Endodermal cell (in vitro differentiated cells): ENCODE measurements at regions not wholly inside any gene's neighbourhood (a gene's known extent, or its start where the extent isn't known, plus 50 kb on each side); places are given as distances from the start of the nearest gene placed in this dataset.

Experiments used
- DNase-seq: peaks from one replicate; pipeline ENCODE4 v3.0.0-alpha.2; 2017
- H3K27ac ChIP-seq: 2 replicates; pipeline ENCODE4 v1.5.1; 2013; ENCODE audit warnings: mild to moderate bottlenecking, low read depth, low read length, moderate library complexity
- H3K27me3 ChIP-seq: 2 replicates; pipeline ENCODE4 v1.6.1; 2013; ENCODE audit warnings: mild to moderate bottlenecking, low read length, moderate library complexity; ENCODE audit not compliant: insufficient read depth, control insufficient read depth, poor library complexity, severe bottlenecking
- H3K36me3 ChIP-seq: 2 replicates; pipeline ENCODE4 v1.7.0; 2013; ENCODE audit warnings: mild to moderate bottlenecking, low read length, moderate library complexity; ENCODE audit not compliant: control insufficient read depth, insufficient read depth
- H3K4me1 ChIP-seq: one replicate; pipeline ENCODE4 v1.7.0; 2013; ENCODE audit warnings: low read length; ENCODE audit not compliant: control insufficient read depth, insufficient read depth
- H3K4me3 ChIP-seq: 2 replicates; pipeline ENCODE4 v1.5.1; 2013; ENCODE audit warnings: mild to moderate bottlenecking, low read length, moderate library complexity
- H3K9ac ChIP-seq: 2 replicates; pipeline ENCODE4 v1.6.1; 2013; ENCODE audit warnings: mild to moderate bottlenecking, low read length, moderate library complexity; ENCODE audit not compliant: poor library complexity, severe bottlenecking; ENCODE audit errors: extremely low read depth
- H3K9me3 ChIP-seq: 2 replicates; pipeline ENCODE4 v1.6.1; 2013; ENCODE audit warnings: mild to moderate bottlenecking, low read length, moderate library complexity; ENCODE audit not compliant: control insufficient read depth
- H3K27ac Mint-ChIP-seq: 2 replicates; pipeline ENCODE4 v1.8.0; 2020; ENCODE audit warnings: mixed read lengths
- H3K27me3 Mint-ChIP-seq: 2 replicates; pipeline ENCODE4 v1.8.0; 2021; ENCODE audit warnings: mild to moderate bottlenecking, mixed read lengths; ENCODE audit not compliant: insufficient read depth
- H3K36me3 Mint-ChIP-seq: 2 replicates; pipeline ENCODE4 v1.8.0; 2020; ENCODE audit warnings: low read depth, mixed read lengths
- H3K4me1 Mint-ChIP-seq: 2 replicates; pipeline ENCODE4 v1.8.0; 2020; ENCODE audit warnings: mixed read lengths
- H3K4me3 Mint-ChIP-seq: 2 replicates; pipeline ENCODE4 v1.8.0; 2020; ENCODE audit warnings: mild to moderate bottlenecking, moderate library complexity, mixed read lengths
- H3K9me3 Mint-ChIP-seq: 2 replicates; pipeline ENCODE4 v1.8.0; 2020; ENCODE audit warnings: mild to moderate bottlenecking, mixed read lengths
- WGBS, 2 experiments: methylation state at CpG; one replicate each; pipeline versions ENCODE4 v1.1.5 to v1.1.7; 2013; ENCODE audit warnings: missing lambda C conversion rate in 2 of 2, mixed read lengths in 1 of 2; ENCODE audit not compliant: insufficient coverage in 1 of 2, insufficient read length in 1 of 2; 5-methylcytosine and 5-hydroxymethylcytosine counted together
- TF ChIP-seq, protein P1 (sequence below): fragments of 200-600 bp; sonication (generic); conservative IDR thresholded peaks from 2 replicates; pipeline ENCODE4 v1.5.0; 2021; ENCODE audit warnings: antibody characterized with exemption, mild to moderate bottlenecking

DNA sequence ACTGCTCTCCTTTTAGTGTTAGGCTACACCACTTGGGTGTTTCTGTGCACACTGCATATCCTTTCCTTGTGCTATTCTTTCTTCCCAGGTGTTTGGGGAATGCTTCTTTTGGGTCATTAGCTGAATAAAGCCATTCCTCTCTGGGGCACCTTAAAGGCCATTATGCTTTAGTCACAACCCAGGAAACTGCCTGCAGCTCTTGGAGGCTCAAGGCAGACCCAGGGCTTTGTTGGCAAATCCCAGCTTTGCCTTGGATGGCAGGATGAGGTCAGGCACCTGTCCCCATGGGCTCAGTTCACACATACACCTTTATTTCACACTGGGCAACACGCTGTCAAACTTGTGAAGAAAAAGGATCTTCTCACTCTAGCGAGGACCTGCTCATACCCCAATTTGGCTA is 460.6 kb downstream of the CCSER2 start:
- Histone ChIP-seq H3K4me1 (no peaks in the 10 kb centered on the region), H3K9ac (no peak overlapping the region), H3K4me3 (no peak overlapping the region), H3K27ac (no peak overlapping the region), H3K36me3 (no peaks in the 10 kb centered on the region), H3K27me3 (no peaks in the 10 kb centered on the region), H3K9me3 (peaks cover 7% of the 10 kb centered on the region)
- TF ChIP-seq, protein P1, sequence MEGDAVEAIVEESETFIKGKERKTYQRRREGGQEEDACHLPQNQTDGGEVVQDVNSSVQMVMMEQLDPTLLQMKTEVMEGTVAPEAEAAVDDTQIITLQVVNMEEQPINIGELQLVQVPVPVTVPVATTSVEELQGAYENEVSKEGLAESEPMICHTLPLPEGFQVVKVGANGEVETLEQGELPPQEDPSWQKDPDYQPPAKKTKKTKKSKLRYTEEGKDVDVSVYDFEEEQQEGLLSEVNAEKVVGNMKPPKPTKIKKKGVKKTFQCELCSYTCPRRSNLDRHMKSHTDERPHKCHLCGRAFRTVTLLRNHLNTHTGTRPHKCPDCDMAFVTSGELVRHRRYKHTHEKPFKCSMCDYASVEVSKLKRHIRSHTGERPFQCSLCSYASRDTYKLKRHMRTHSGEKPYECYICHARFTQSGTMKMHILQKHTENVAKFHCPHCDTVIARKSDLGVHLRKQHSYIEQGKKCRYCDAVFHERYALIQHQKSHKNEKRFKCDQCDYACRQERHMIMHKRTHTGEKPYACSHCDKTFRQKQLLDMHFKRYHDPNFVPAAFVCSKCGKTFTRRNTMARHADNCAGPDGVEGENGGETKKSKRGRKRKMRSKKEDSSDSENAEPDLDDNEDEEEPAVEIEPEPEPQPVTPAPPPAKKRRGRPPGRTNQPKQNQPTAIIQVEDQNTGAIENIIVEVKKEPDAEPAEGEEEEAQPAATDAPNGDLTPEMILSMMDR = no peak
- Mint-ChIP-seq H3K9me3 (peaks cover 10% of the 10 kb centered on the region), H3K4me3 (no peak overlapping the region), H3K4me1 (peaks cover 2% of the 10 kb centered on the region), H3K36me3 (no peaks in the 10 kb centered on the region), H3K27me3 (peaks cover 2% of the 10 kb centered on the region), H3K27ac (no peak overlapping the region)
- 84 to 92% methylated on average over 2 of the region's 2 CpGs for WGBS, 2 experiments
- DNase-seq = no peak

DNA sequence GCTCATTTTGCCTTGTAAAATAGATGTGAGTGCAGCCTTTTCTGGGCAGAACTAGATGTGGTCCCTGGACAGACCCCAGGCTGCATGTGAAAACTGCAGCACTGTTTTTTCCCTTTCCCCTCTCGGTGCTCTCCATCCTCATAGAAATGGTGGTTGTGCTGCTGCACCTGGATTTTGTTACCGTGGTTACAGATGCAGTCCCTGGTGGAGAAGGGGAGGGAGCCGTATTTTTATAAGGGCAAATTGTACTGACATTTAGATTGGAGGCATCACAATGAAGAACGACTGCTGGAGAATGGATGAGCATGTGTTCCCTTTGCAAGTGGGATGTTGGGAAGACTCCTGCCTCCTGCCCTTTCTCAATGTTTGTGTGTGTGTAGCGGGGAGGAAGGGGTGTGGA is 469.9 kb downstream of the CCSER2 start:
- 83 to 89% methylated on average over 4 to 5 of the region's 5 CpGs for WGBS, 2 experiments
- H3K27ac ChIP-seq = no peak overlapping the region
- no peak overlapping the region for H3K9ac ChIP-seq
- no peak overlapping the region for H3K4me3 ChIP-seq
- Mint-ChIP-seq H3K36me3 (no peaks in the 10 kb centered on the region), H3K4me3 (no peak overlapping the region), H3K9me3 (no peaks in the 10 kb centered on the region), H3K27ac (no peak overlapping the region), H3K4me1 (peaks cover 12% of the 10 kb centered on the region), H3K27me3 (peaks cover 18% of the 10 kb centered on the region)
- H3K27me3 ChIP-seq = no peaks in the 10 kb centered on the region
- DNase-seq = no peak
- TF ChIP-seq, protein P1 = no peak
- peaks cover 11% of the 10 kb centered on the region for H3K4me1 ChIP-seq
- H3K36me3 ChIP-seq = no peaks in the 10 kb centered on the region
- no peaks in the 10 kb centered on the region for H3K9me3 ChIP-seq

DNA sequence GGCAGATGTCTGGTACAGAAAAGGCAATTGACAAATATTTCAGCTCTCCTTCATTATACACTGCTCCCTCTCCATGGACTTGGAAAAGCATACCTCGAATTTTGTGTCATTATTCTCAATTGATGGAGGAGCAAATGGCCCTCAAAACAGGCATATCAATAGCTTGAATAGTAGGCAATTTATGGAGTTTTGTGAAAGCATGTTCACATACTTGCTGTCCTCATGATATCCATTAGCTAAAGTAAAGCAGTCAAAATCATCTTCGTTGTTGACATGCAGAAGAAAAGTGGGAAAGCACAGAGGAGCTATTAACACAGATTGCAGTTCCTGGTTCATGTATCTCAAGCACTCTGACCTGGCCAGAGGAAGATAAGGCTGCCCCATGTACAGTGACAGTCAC is 472.8 kb downstream of the CCSER2 start:
- H3K4me3 Mint-ChIP-seq = no peak overlapping the region
- H3K4me1 Mint-ChIP-seq = peaks cover 12% of the 10 kb centered on the region
- Histone ChIP-seq H3K9me3 (peaks cover 10% of the 10 kb centered on the region), H3K36me3 (no peaks in the 10 kb centered on the region), H3K27ac (no peak overlapping the region), H3K4me1 (peaks cover 11% of the 10 kb centered on the region), H3K27me3 (no peaks in the 10 kb centered on the region), H3K9ac (no peak overlapping the region), H3K4me3 (no peak overlapping the region)
- TF ChIP-seq, protein P1 = no peak
- peaks cover 13% of the 10 kb centered on the region for H3K27me3 Mint-ChIP-seq
- H3K27ac Mint-ChIP-seq = no peak overlapping the region
- H3K36me3 Mint-ChIP-seq = no peaks in the 10 kb centered on the region
- H3K9me3 Mint-ChIP-seq = peaks cover 5% of the 10 kb centered on the region
- DNase-seq = no peak
- WGBS, 2 experiments = 0 to 47% methylated on average over 1 to 2 of the region's 2 CpGs
